Neural progenitor cell (in vitro differentiated cells): ENCODE measurements at regions not wholly inside any gene's neighbourhood (a gene's known extent, or its start where the extent isn't known, plus 50 kb on each side); places are given as distances from the start of the nearest gene placed in this dataset.

Experiments used
- CTCF ChIP-seq: fragments of 200-600 bp; sonication (generic); IDR thresholded peaks from 2 replicates; pipeline ENCODE4 v1.5.1; 2017; ENCODE audit warnings: antibody characterized with exemption, mild to moderate bottlenecking
- EZH2 ChIP-seq: fragments of 200-600 bp; sonication (generic); IDR thresholded peaks from 2 replicates; pipeline ENCODE4 v1.6.1; 2017; ENCODE audit warnings: antibody characterized with exemption, mild to moderate bottlenecking, moderate library complexity

GRCh38 chr5:4815002-4815401 is 325.1 kb upstream of the ADAMTS16 start:
- no peak for TF ChIP-seq CTCF
- no peak for TF ChIP-seq EZH2
